ENCODE measurements at regions not wholly inside any gene's neighbourhood (a gene's known extent, or its start where the extent isn't known, plus 50 kb on each side); places are given as distances from the start of the nearest gene placed in this dataset.
A peak's percentile ranks its signal among the peaks of the same experiment; 100 is the strongest.

GRCh38 chr9:120071760-120072159, 508.2 kb downstream of the CDK5RAP2 start:
- no peak overlapping the region for H4K91ac ChIP-seq (ENCODE audit: low read depth, low read length)
- no peak overlapping the region for H3K14ac ChIP-seq (ENCODE audit: low read length)
- no peak overlapping the region for H2AFZ ChIP-seq (ENCODE audit: insufficient read depth, low read length, poor library complexity)
- no peak overlapping the region for H3K4ac ChIP-seq (ENCODE audit: low read depth, low read length)
- H4K12ac ChIP-seq (ENCODE audit: low read depth, low read length), result no peak overlapping the region
- no peaks in the 10 kb centered on the region for H3K79me1 ChIP-seq (ENCODE audit: low read length)
- no peak overlapping the region for H3K18ac ChIP-seq (ENCODE audit: low read length)
- H3K9ac ChIP-seq (ENCODE audit: low read length), result no peak overlapping the region
- H4K8ac ChIP-seq (ENCODE audit: low read depth, low read length), result no peak overlapping the region
- no peaks in the 10 kb centered on the region for H3K79me2 ChIP-seq (ENCODE audit: control insufficient read depth, insufficient read depth, low read length, poor library complexity)
- no peaks in the 10 kb centered on the region for H3K9me3 ChIP-seq (ENCODE audit: insufficient read depth, low read depth, low read length)
- no peak overlapping the region for H2BK5ac ChIP-seq (ENCODE audit: low read depth, low read length, poor library complexity)
- H3K27ac ChIP-seq (ENCODE audit: low read depth, low read length), result no peak overlapping the region
- no peak overlapping the region for H3K4me3 ChIP-seq (ENCODE audit: low read depth, low read length)
- H3K4me2 ChIP-seq (ENCODE audit: low read length), result no peak overlapping the region
- H3K36me3 ChIP-seq (ENCODE audit: control insufficient read depth in 1 of 2, insufficient read depth in 2 of 2, low read length in 2 of 2), result no peaks in the 10 kb centered on the region
- H2AK5ac ChIP-seq (ENCODE audit: low read length), result no peak overlapping the region
- no peaks in the 10 kb centered on the region for H3K4me1 ChIP-seq (ENCODE audit: control insufficient read depth in 1 of 2, insufficient read depth in 2 of 2, low read length in 2 of 2)
- H2BK12ac ChIP-seq (ENCODE audit: low read length), result no peak overlapping the region
- H3K23ac ChIP-seq (ENCODE audit: low read length), result no peak overlapping the region
- H3K27me3 ChIP-seq (ENCODE audit: insufficient read depth, low read length), result no peaks in the 10 kb centered on the region
- H2BK120ac ChIP-seq (ENCODE audit: insufficient read depth, low read length, poor library complexity), result no peak overlapping the region
- DNase-seq, result no peak
- no CpG with 5 or more reads among the region's 4 CpGs for WGBS (ENCODE audit: extremely low coverage, insufficient coverage, insufficient read length)

GRCh38 chr9:120066315-120066714, 513.7 kb downstream of the CDK5RAP2 start:
- H2BK5ac ChIP-seq (ENCODE audit: low read depth, low read length, poor library complexity), result no peak overlapping the region
- H2BK12ac ChIP-seq (ENCODE audit: low read length), result no peak overlapping the region
- H3K27ac ChIP-seq (ENCODE audit: low read depth, low read length), result no peak overlapping the region
- no peak overlapping the region for H3K9ac ChIP-seq (ENCODE audit: low read length)
- no peaks in the 10 kb centered on the region for H3K79me1 ChIP-seq (ENCODE audit: low read length)
- no peak overlapping the region for H4K12ac ChIP-seq (ENCODE audit: low read depth, low read length)
- H2BK120ac ChIP-seq (ENCODE audit: insufficient read depth, low read length, poor library complexity), result no peak overlapping the region
- no peak for DNase-seq
- no peaks in the 10 kb centered on the region for H3K79me2 ChIP-seq (ENCODE audit: control insufficient read depth, insufficient read depth, low read length, poor library complexity)
- H3K4ac ChIP-seq (ENCODE audit: low read depth, low read length), result no peak overlapping the region
- H3K36me3 ChIP-seq (ENCODE audit: control insufficient read depth in 1 of 2, insufficient read depth in 2 of 2, low read length in 2 of 2), result no peaks in the 10 kb centered on the region
- WGBS (ENCODE audit: extremely low coverage, insufficient coverage, insufficient read length), result no CpG with 5 or more reads among the region's 3 CpGs
- H4K8ac ChIP-seq (ENCODE audit: low read depth, low read length), result no peak overlapping the region
- no peaks in the 10 kb centered on the region for H3K9me3 ChIP-seq (ENCODE audit: insufficient read depth, low read depth, low read length)
- no peaks in the 10 kb centered on the region for H3K4me1 ChIP-seq (ENCODE audit: control insufficient read depth in 1 of 2, insufficient read depth in 2 of 2, low read length in 2 of 2)
- no peaks in the 10 kb centered on the region for H3K27me3 ChIP-seq (ENCODE audit: insufficient read depth, low read length)
- H3K4me3 ChIP-seq (ENCODE audit: low read depth, low read length), result no peak overlapping the region
- no peak overlapping the region for H2AK5ac ChIP-seq (ENCODE audit: low read length)
- no peak overlapping the region for H3K18ac ChIP-seq (ENCODE audit: low read length)
- no peak overlapping the region for H3K4me2 ChIP-seq (ENCODE audit: low read length)
- H3K14ac ChIP-seq (ENCODE audit: low read length), result no peak overlapping the region
- no peak overlapping the region for H4K91ac ChIP-seq (ENCODE audit: low read depth, low read length)
- no peak overlapping the region for H3K23ac ChIP-seq (ENCODE audit: low read length)
- H2AFZ ChIP-seq (ENCODE audit: insufficient read depth, low read length, poor library complexity), result no peak overlapping the region

- Histone ChIP-seq H3K79me1 (ENCODE audit: low read length) (no peaks in the 10 kb centered on the region), H3K9me3 (ENCODE audit: insufficient read depth, low read depth, low read length) (no peaks in the 10 kb centered on the region), H3K79me2 (ENCODE audit: control insufficient read depth, insufficient read depth, low read length, poor library complexity) (no peaks in the 10 kb centered on the region), H4K8ac (ENCODE audit: low read depth, low read length) (no peak overlapping the region), H4K12ac (ENCODE audit: low read depth, low read length) (no peak overlapping the region), H4K91ac (ENCODE audit: low read depth, low read length) (no peak overlapping the region), H3K9ac (ENCODE audit: low read length) (no peak overlapping the region), H2BK5ac (ENCODE audit: low read depth, low read length, poor library complexity) (no peak overlapping the region), H3K4ac (ENCODE audit: low read depth, low read length) (no peak overlapping the region), H3K27ac (ENCODE audit: low read depth, low read length) (no peak overlapping the region), H3K14ac (ENCODE audit: low read length) (no peak overlapping the region), H3K4me3 (ENCODE audit: low read depth, low read length) (no peak overlapping the region), H3K23ac (ENCODE audit: low read length) (no peak overlapping the region), H2AFZ (ENCODE audit: insufficient read depth, low read length, poor library complexity) (no peak overlapping the region), H2BK12ac (ENCODE audit: low read length) (no peak overlapping the region), H2BK120ac (ENCODE audit: insufficient read depth, low read length, poor library complexity) (no peak overlapping the region), H3K4me1 (ENCODE audit: control insufficient read depth in 1 of 2, insufficient read depth in 2 of 2, low read length in 2 of 2) (no peaks in the 10 kb centered on the region), H3K18ac (ENCODE audit: low read length) (no peak overlapping the region), H3K27me3 (ENCODE audit: insufficient read depth, low read length) (no peaks in the 10 kb centered on the region), H3K36me3 (ENCODE audit: control insufficient read depth in 1 of 2, insufficient read depth in 2 of 2, low read length in 2 of 2) (no peaks in the 10 kb centered on the region), H3K4me2 (ENCODE audit: low read length) (no peak overlapping the region), H2AK5ac (ENCODE audit: low read length) (no peak overlapping the region)
- no peak for DNase-seq
- WGBS (ENCODE audit: extremely low coverage, insufficient coverage, insufficient read length), result no CpG with 5 or more reads among the region's 4 CpGs
Observed at GRCh38 chr9:120065151-120065550, 514.8 kb downstream of the CDK5RAP2 start.

- H3K9ac ChIP-seq (ENCODE audit: low read length), result peak overlapping the region; percentile 43
- no peak overlapping the region for H2AFZ ChIP-seq (ENCODE audit: insufficient read depth, low read length, poor library complexity)
- no peak overlapping the region for H2AK5ac ChIP-seq (ENCODE audit: low read length)
- no peaks in the 10 kb centered on the region for H3K4me1 ChIP-seq (ENCODE audit: control insufficient read depth in 1 of 2, insufficient read depth in 2 of 2, low read length in 2 of 2)
- no peak overlapping the region for H4K91ac ChIP-seq (ENCODE audit: low read depth, low read length)
- H3K4me3 ChIP-seq (ENCODE audit: low read depth, low read length), result no peak overlapping the region
- no peak overlapping the region for H2BK5ac ChIP-seq (ENCODE audit: low read depth, low read length, poor library complexity)
- H3K27ac ChIP-seq (ENCODE audit: low read depth, low read length), result no peak overlapping the region
- H4K8ac ChIP-seq (ENCODE audit: low read depth, low read length), result no peak overlapping the region
- no peak overlapping the region for H3K18ac ChIP-seq (ENCODE audit: low read length)
- DNase-seq, result no peak
- H3K14ac ChIP-seq (ENCODE audit: low read length), result no peak overlapping the region
- no peak overlapping the region for H2BK120ac ChIP-seq (ENCODE audit: insufficient read depth, low read length, poor library complexity)
- H3K4me2 ChIP-seq (ENCODE audit: low read length), result no peak overlapping the region
- no peak overlapping the region for H3K23ac ChIP-seq (ENCODE audit: low read length)
- H2BK12ac ChIP-seq (ENCODE audit: low read length), result no peak overlapping the region
- no peak overlapping the region for H3K4ac ChIP-seq (ENCODE audit: low read depth, low read length)
- H3K27me3 ChIP-seq (ENCODE audit: insufficient read depth, low read length), result no peaks in the 10 kb centered on the region
- no peaks in the 10 kb centered on the region for H3K36me3 ChIP-seq (ENCODE audit: control insufficient read depth in 1 of 2, insufficient read depth in 2 of 2, low read length in 2 of 2)
- H4K12ac ChIP-seq (ENCODE audit: low read depth, low read length), result no peak overlapping the region
- H3K79me1 ChIP-seq (ENCODE audit: low read length), result no peaks in the 10 kb centered on the region
- no CpG with 5 or more reads among the region's 9 CpGs for WGBS (ENCODE audit: extremely low coverage, insufficient coverage, insufficient read length)
- no peaks in the 10 kb centered on the region for H3K79me2 ChIP-seq (ENCODE audit: control insufficient read depth, insufficient read depth, low read length, poor library complexity)
- H3K9me3 ChIP-seq (ENCODE audit: insufficient read depth, low read depth, low read length), result no peaks in the 10 kb centered on the region
Observed at GRCh38 chr9:120045011-120045410, 535.0 kb downstream of the CDK5RAP2 start.

All from trophoblast cell (in vitro differentiated cells and primary cell).